DND-41 (cell line): ENCODE measurements at regions not wholly inside any gene's neighbourhood (a gene's known extent, or its start where the extent isn't known, plus 50 kb on each side); places are given as distances from the start of the nearest gene placed in this dataset.

Experiments
- CTCF ChIP-seq: IDR thresholded peaks from 2 replicates; pipeline ENCODE4 v1.5.1; 2012; ENCODE audit warnings: borderline replicate concordance, low read length, moderate library complexity, mild to moderate bottlenecking; ENCODE audit not compliant: poor library complexity, severe bottlenecking; ENCODE audit errors: extremely low read depth
- EZH2 ChIP-seq: IDR thresholded peaks from 3 replicates; pipeline ENCODE4 v1.6.1; 2012; ENCODE audit warnings: borderline replicate concordance, low read depth, mild to moderate bottlenecking, moderate library complexity, low read length, inconsistent platforms; ENCODE audit not compliant: severe bottlenecking

- TF ChIP-seq CTCF = peak; percentile 42
- TF ChIP-seq EZH2 = no peak
Measured at GRCh38 chr3:166837535-166837934, 542.6 kb downstream of the ZBBX start.
